Liver (tissue), 8 donors: ENCODE measurements at regions not wholly inside any gene's neighbourhood (a gene's known extent, or its start where the extent isn't known, plus 50 kb on each side); places are given as distances from the start of the nearest gene placed in this dataset.

Experiments used
- DNase-seq: peaks from one replicate; pipeline ENCODE4 v3.0.0-alpha.2; 2017; ENCODE audit warnings: low spot score
- H3K27ac ChIP-seq, 2 donors: one replicate each; pipeline ENCODE4 v1.7.0; 2013; ENCODE audit warnings: inconsistent platforms in 2 of 2, low read length in 2 of 2, control low read depth in 1 of 2, low read depth in 1 of 2, mild to moderate bottlenecking in 1 of 2
- H3K27me3 ChIP-seq, 4 donors: one replicate each; pipeline versions ENCODE4 v1.6.1 to v1.7.0; 2013; ENCODE audit warnings: low read length in 3 of 4, inconsistent platforms in 1 of 4, mild to moderate bottlenecking in 1 of 4, moderate library complexity in 1 of 4; ENCODE audit not compliant: control insufficient read depth in 4 of 4, insufficient read depth in 4 of 4
- H3K36me3 ChIP-seq, 4 donors: one replicate each; pipeline versions ENCODE4 v1.6.1 to v1.7.0; 2013; ENCODE audit warnings: low read length in 3 of 4, mild to moderate bottlenecking in 3 of 4, low read depth in 1 of 4, moderate library complexity in 1 of 4; ENCODE audit not compliant: control insufficient read depth in 4 of 4, insufficient read depth in 3 of 4
- H3K4me1 ChIP-seq, 4 donors: one replicate each; pipeline versions ENCODE4 v1.6.1 to v1.7.0; 2013; ENCODE audit warnings: low read length in 3 of 4, mild to moderate bottlenecking in 3 of 4, moderate library complexity in 1 of 4; ENCODE audit not compliant: control insufficient read depth in 4 of 4, insufficient read depth in 4 of 4
- H3K4me3 ChIP-seq, 3 donors: one replicate each; pipeline versions ENCODE4 v1.6.1 to v1.7.0; 2013; ENCODE audit warnings: low read length in 3 of 3, control low read depth in 1 of 3, low read depth in 1 of 3, mild to moderate bottlenecking in 1 of 3
- H3K9ac ChIP-seq, 2 donors: one replicate each; pipeline ENCODE4 v1.7.0; 2013; ENCODE audit warnings: low read length in 2 of 2, mild to moderate bottlenecking in 2 of 2, moderate library complexity in 2 of 2, control low read depth in 1 of 2, low read depth in 1 of 2
- H3K9me3 ChIP-seq, 4 donors: one replicate each; pipeline versions ENCODE4 v1.6.1 to v1.7.0; 2013; ENCODE audit warnings: low read length in 3 of 4; ENCODE audit not compliant: control insufficient read depth in 4 of 4
- CTCF ChIP-seq: fragments of 150-350 bp; IDR thresholded peaks from 2 replicates; pipeline ENCODE4 v1.5.1; 2017; ENCODE audit warnings: improper control_type of control experiment, low read depth, low read length; ENCODE audit not compliant: missing input control
- EGR1 ChIP-seq, 2 donors: IDR thresholded peaks; 2 replicates each; pipeline ENCODE4 v1.6.1; 2016 to 2018; ENCODE audit warnings: antibody characterized with exemption in 2 of 2, low read depth in 2 of 2
- FOXA1 ChIP-seq: IDR thresholded peaks from 2 replicates; pipeline ENCODE4 v1.6.1; 2016; ENCODE audit warnings: antibody characterized with exemption
- FOXA2 ChIP-seq: IDR thresholded peaks from 2 replicates; pipeline ENCODE4 v1.6.1; 2016; ENCODE audit warnings: antibody characterized with exemption
- GABPA ChIP-seq, 2 donors: IDR thresholded peaks in 1 of 2; conservative IDR thresholded peaks in 1 of 2; 2 replicates each; pipeline ENCODE4 v1.6.1; 2016; ENCODE audit warnings: antibody characterized with exemption in 2 of 2, mild to moderate bottlenecking in 1 of 2, moderate library complexity in 1 of 2
- HNF4G ChIP-seq: IDR thresholded peaks from 2 replicates; pipeline ENCODE4 v1.6.1; 2016; ENCODE audit warnings: antibody characterized with exemption
- MAX ChIP-seq: IDR thresholded peaks from 2 replicates; pipeline ENCODE4 v1.6.1; 2016; ENCODE audit warnings: antibody characterized with exemption
- NR2F2 ChIP-seq: IDR thresholded peaks from 2 replicates; pipeline ENCODE4 v1.6.1; 2016; ENCODE audit warnings: antibody characterized with exemption
- RAD21 ChIP-seq, 2 donors: IDR thresholded peaks; 2 replicates each; pipeline ENCODE4 v1.6.1; 2016; ENCODE audit warnings: antibody characterized with exemption in 2 of 2, mild to moderate bottlenecking in 2 of 2
- REST ChIP-seq: IDR thresholded peaks from 2 replicates; pipeline ENCODE4 v1.6.1; 2016; ENCODE audit warnings: antibody characterized with exemption, mild to moderate bottlenecking
- RXRA ChIP-seq, 2 donors: IDR thresholded peaks; 2 replicates each; pipeline ENCODE4 v1.6.1; 2017 to 2018; ENCODE audit warnings: antibody characterized with exemption in 2 of 2, mild to moderate bottlenecking in 1 of 2
- SP1 ChIP-seq: IDR thresholded peaks from 2 replicates; pipeline ENCODE4 v1.6.1; 2018; ENCODE audit warnings: antibody characterized with exemption, mild to moderate bottlenecking
- TAF1 ChIP-seq: conservative IDR thresholded peaks from 2 replicates; pipeline ENCODE4 v1.6.1; 2016; ENCODE audit warnings: antibody characterized with exemption, mild to moderate bottlenecking
- YY1 ChIP-seq: IDR thresholded peaks from 2 replicates; pipeline ENCODE4 v1.6.1; 2016; ENCODE audit warnings: antibody characterized with exemption, mild to moderate bottlenecking
- ZBTB33 ChIP-seq: IDR thresholded peaks from 2 replicates; pipeline ENCODE4 v1.6.1; 2016; ENCODE audit warnings: antibody characterized with exemption
- WGBS: extraction: QIAGEN DNeasy Blood & Tissue Kit; methylation state at CpG from one replicate; pipeline ENCODE4 v1.1.7; 2013; 5-methylcytosine and 5-hydroxymethylcytosine counted together
- donor health status: healthy.
- donor health status: healthy.
- donor health status: healthy.
- donor health status: healthy.
- donor health status: healthy.

- TF ChIP-seq RAD21 (IDR thresholded peaks at IDR 0.05) (peak; percentile 46 to 70), CTCF (peak; percentile 19), RXRA (IDR thresholded peaks at IDR 0.05) (no peak), YY1 (peak; percentile 21)
- 35% methylated on average over 13 of the region's 13 CpGs for WGBS
- H3K4me1 ChIP-seq: no peaks in the 10 kb centered on the region
- no peaks in the 10 kb centered on the region for H3K36me3 ChIP-seq
- no peak overlapping the region for H3K4me3 ChIP-seq
- no peak overlapping the region for H3K27ac ChIP-seq
- H3K27me3 ChIP-seq: no peaks in the 10 kb centered on the region
- DNase-seq: no peak
- H3K9ac ChIP-seq: no peak overlapping the region
- no peaks in the 10 kb centered on the region for H3K9me3 ChIP-seq
Observed at GRCh38 chrX:8364369-8365141, 100.1 kb upstream of the VCX3B start.

GRCh38 chrX:8366481-8366880, 98.1 kb upstream of the VCX3B start:
- H3K4me1 ChIP-seq: no peaks in the 10 kb centered on the region
- 70% methylated on average over 2 of the region's 2 CpGs for WGBS
- H3K36me3 ChIP-seq: no peaks in the 10 kb centered on the region
- H3K27me3 ChIP-seq: no peaks in the 10 kb centered on the region
- H3K4me3 ChIP-seq: no peak overlapping the region
- TF ChIP-seq REST: no peak
- TF ChIP-seq HNF4G: no peak
- no peak for TF ChIP-seq CTCF
- TF ChIP-seq SP1: no peak
- no peak for TF ChIP-seq NR2F2
- TF ChIP-seq GABPA (IDR thresholded peaks at IDR 0.05 in 1 of 2, conservative IDR thresholded peaks at IDR 0.05 in 1 of 2): no peak
- no peak for TF ChIP-seq FOXA2
- TF ChIP-seq MAX: no peak
- TF ChIP-seq TAF1: no peak
- TF ChIP-seq FOXA1: no peak
- no peak for TF ChIP-seq EGR1 (IDR thresholded peaks at IDR 0.05; ENCODE audit: low read depth in 2 of 2)
- TF ChIP-seq YY1: no peak
- TF ChIP-seq ZBTB33: no peak
- no peak for TF ChIP-seq RXRA (IDR thresholded peaks at IDR 0.05)
- TF ChIP-seq RAD21 (IDR thresholded peaks at IDR 0.05): no peak
- DNase-seq: no peak
- no peaks in the 10 kb centered on the region for H3K9me3 ChIP-seq
- no peak overlapping the region for H3K27ac ChIP-seq
- H3K9ac ChIP-seq: no peak overlapping the region
